Activated CD8-positive, alpha-beta T cell treated with anti-CD3 and anti-CD28 coated beads for 36 hours (primary cell): ENCODE measurements at regions not wholly inside any gene's neighbourhood (a gene's known extent, or its start where the extent isn't known, plus 50 kb on each side); places are given as distances from the start of the nearest gene placed in this dataset.
A peak's percentile ranks its signal among the peaks of the same experiment; 100 is the strongest.

Source experiments
- ATAC-seq: fragments of 200-7000 bp; cut with Tn5 transposase; one replicate; pipeline ENCODE4 v1.10.0; 2021; ENCODE audit warnings: mild to moderate bottlenecking, moderate library complexity
- CTCF ChIA-PET: fragments of 350-600 bp; sonication (Branson Sonifier 250); formaldehyde crosslinking; loops from one replicate; lab custom pipeline; 2021; ENCODE audit warnings: antibody characterized with exemption; lab: Charles Lee
- POLR2A ChIA-PET: fragments of 350-600 bp; sonication (Branson Sonifier 250); formaldehyde crosslinking; loops from one replicate; lab custom pipeline; 2021; ENCODE audit warnings: antibody characterized with exemption; lab: Charles Lee
- DNase-seq: peaks from one replicate; pipeline ENCODE4 v3.0.0-alpha.2; 2020
- H3K27ac Mint-ChIP-seq: one replicate; pipeline ENCODE4 v1.8.0; 2021; ENCODE audit warnings: mild to moderate bottlenecking, mixed read lengths
- H3K27me3 Mint-ChIP-seq: one replicate; pipeline ENCODE4 v1.8.0; 2021; ENCODE audit warnings: mixed read lengths
- H3K36me3 Mint-ChIP-seq: one replicate; pipeline ENCODE4 v1.8.0; 2021; ENCODE audit warnings: low read depth, mixed read lengths
- H3K4me1 Mint-ChIP-seq: one replicate; pipeline ENCODE4 v1.8.0; 2021; ENCODE audit warnings: low read depth, mixed read lengths
- H3K4me3 Mint-ChIP-seq: one replicate; pipeline ENCODE4 v1.8.0; 2021; ENCODE audit warnings: mild to moderate bottlenecking, moderate library complexity, mixed read lengths
- H3K9me3 Mint-ChIP-seq: one replicate; pipeline ENCODE4 v1.8.0; 2021; ENCODE audit warnings: mixed read lengths
- CTCF ChIP-seq: fragments of 200-600 bp; IDR thresholded peaks from one replicate; pipeline ENCODE4 v1.8.0; 2022; ENCODE audit warnings: antibody characterized with exemption, mild to moderate bottlenecking
- intact Hi-C: fragments of 100-400 bp; cut with micrococcal nuclease; formaldehyde crosslinking; loops from one replicate; pipeline ENCODE4 v1.10.0; 2022

- POLR2A ChIA-PET, result interaction anchor here (0.9 to 1.5 kb wide), 4 partner anchors 9 to 39 kb away, joined by 4 to 5 read pairs (median 4); no protein-coding TSS in a partner anchor
- ATAC-seq, result no peak
- no peaks in the 10 kb centered on the region for H3K9me3 Mint-ChIP-seq
Measured at GRCh38 chr15:70495991-70496599, 267.3 kb downstream of the UACA start.

GRCh38 chr15:70494852-70495571 is 268.3 kb downstream of the UACA start:
- peaks cover 13% of the 10 kb centered on the region for H3K27me3 Mint-ChIP-seq
- H3K27ac Mint-ChIP-seq, result no peak overlapping the region
- ChIA-PET CTCF (interaction anchor here (1.8 to 5.4 kb wide), 3 partner anchors 7 to 18 kb away, joined by 7 to 36 read pairs (median 18); no protein-coding TSS in a partner anchor), POLR2A (interaction anchor here (1.5 kb wide), 2 partner anchors 11 to 40 kb away, joined by 4 read pairs; no protein-coding TSS in a partner anchor)
- intact Hi-C loops, result no loop called here
- DNase-seq (peak; percentile 82), ATAC-seq (peak; percentile 59)
- H3K9me3 Mint-ChIP-seq, result no peaks in the 10 kb centered on the region
- no peak for TF ChIP-seq CTCF
- H3K4me3 Mint-ChIP-seq, result no peak overlapping the region
- peaks cover 54% of the 10 kb centered on the region for H3K4me1 Mint-ChIP-seq
- H3K36me3 Mint-ChIP-seq, result no peaks in the 10 kb centered on the region

More at GRCh38 chr15:70495991-70496599, 267.3 kb downstream of the UACA start:
- TF ChIP-seq CTCF, result no peak
- Mint-ChIP-seq H3K4me3 (no peak overlapping the region), H3K27me3 (peaks cover 11% of the 10 kb centered on the region), H3K36me3 (no peaks in the 10 kb centered on the region), H3K4me1 (peaks cover 49% of the 10 kb centered on the region), H3K27ac (no peak overlapping the region)
- intact Hi-C loops, result no loop called here
- CTCF ChIA-PET, result interaction anchor here (1.8 to 5.4 kb wide), 3 partner anchors 8 to 17 kb away, joined by 7 to 36 read pairs (median 18); no protein-coding TSS in a partner anchor
- no peak for DNase-seq

GRCh38 chr15:70494517-70494851 is 268.9 kb downstream of the UACA start:
- ChIA-PET POLR2A (interaction anchor here (1.5 kb wide), 1 partner anchor 12 kb away, joined by 4 read pairs; no protein-coding TSS in a partner anchor), CTCF (interaction anchor here (2.3 kb wide), 1 partner anchor 10 kb away, joined by 18 read pairs; no protein-coding TSS in a partner anchor)
- Mint-ChIP-seq H3K36me3 (no peaks in the 10 kb centered on the region), H3K9me3 (no peaks in the 10 kb centered on the region), H3K4me1 (peaks cover 55% of the 10 kb centered on the region), H3K4me3 (no peak overlapping the region), H3K27me3 (peaks cover 15% of the 10 kb centered on the region), H3K27ac (no peak overlapping the region)
- DNase-seq (no peak), ATAC-seq (no peak)
- intact Hi-C loops, result no loop called here
- TF ChIP-seq CTCF, result no peak

GRCh38 chr15:70493787-70494516 is 269.4 kb downstream of the UACA start:
- ChIA-PET CTCF (interaction anchor here (1.1 kb wide), 1 partner anchor 11 kb away, joined by 3 read pairs; no protein-coding TSS in a partner anchor), POLR2A (interaction anchor here (0.6 to 2.1 kb wide), 4 partner anchors 11 to 19 kb away, joined by 3 to 8 read pairs (median 3); no protein-coding TSS in a partner anchor)
- DNase-seq (peak; percentile 34), ATAC-seq (no peak)
- intact Hi-C loops, result no loop called here
- H3K9me3 Mint-ChIP-seq, result no peaks in the 10 kb centered on the region
- H3K4me3 Mint-ChIP-seq, result no peak overlapping the region
- TF ChIP-seq CTCF, result no peak
- H3K4me1 Mint-ChIP-seq, result peaks cover 55% of the 10 kb centered on the region
- H3K27ac Mint-ChIP-seq, result no peak overlapping the region
- peaks cover 17% of the 10 kb centered on the region for H3K27me3 Mint-ChIP-seq
- no peaks in the 10 kb centered on the region for H3K36me3 Mint-ChIP-seq
